Testis (tissue), 2 donors: ENCODE measurements at regions not wholly inside any gene's neighbourhood (a gene's known extent, or its start where the extent isn't known, plus 50 kb on each side); places are given as distances from the start of the nearest gene placed in this dataset.

Experiments
- POLR2A ChIP-seq: fragments of 450-650 bp; IDR thresholded peaks from one replicate; pipeline ENCODE4 v1.6.1; 2017; ENCODE audit warnings: antibody characterized with exemption, mild to moderate bottlenecking, moderate library complexity
- TF ChIP-seq, protein P1 (sequence below), 3 experiments: fragments of 450-650 bp in 2 of 3; fragments of 200-600 bp in 1 of 3; sonication (generic) in 1 of 3; IDR thresholded peaks; one replicate each; pipeline ENCODE4 v1.5.1; 2016 to 2019; ENCODE audit warnings: antibody characterized with exemption in 3 of 3, mild to moderate bottlenecking in 2 of 3, moderate library complexity in 1 of 3

- TF ChIP-seq, protein P1, sequence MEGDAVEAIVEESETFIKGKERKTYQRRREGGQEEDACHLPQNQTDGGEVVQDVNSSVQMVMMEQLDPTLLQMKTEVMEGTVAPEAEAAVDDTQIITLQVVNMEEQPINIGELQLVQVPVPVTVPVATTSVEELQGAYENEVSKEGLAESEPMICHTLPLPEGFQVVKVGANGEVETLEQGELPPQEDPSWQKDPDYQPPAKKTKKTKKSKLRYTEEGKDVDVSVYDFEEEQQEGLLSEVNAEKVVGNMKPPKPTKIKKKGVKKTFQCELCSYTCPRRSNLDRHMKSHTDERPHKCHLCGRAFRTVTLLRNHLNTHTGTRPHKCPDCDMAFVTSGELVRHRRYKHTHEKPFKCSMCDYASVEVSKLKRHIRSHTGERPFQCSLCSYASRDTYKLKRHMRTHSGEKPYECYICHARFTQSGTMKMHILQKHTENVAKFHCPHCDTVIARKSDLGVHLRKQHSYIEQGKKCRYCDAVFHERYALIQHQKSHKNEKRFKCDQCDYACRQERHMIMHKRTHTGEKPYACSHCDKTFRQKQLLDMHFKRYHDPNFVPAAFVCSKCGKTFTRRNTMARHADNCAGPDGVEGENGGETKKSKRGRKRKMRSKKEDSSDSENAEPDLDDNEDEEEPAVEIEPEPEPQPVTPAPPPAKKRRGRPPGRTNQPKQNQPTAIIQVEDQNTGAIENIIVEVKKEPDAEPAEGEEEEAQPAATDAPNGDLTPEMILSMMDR (IDR thresholded peaks at IDR 0.05) = no peak
- TF ChIP-seq POLR2A = no peak
Observed at GRCh38 chr15:69648212-69648611, 195.6 kb downstream of the RPLP1 start.
